OCI-M2 (cell line): ENCODE measurements at regions not wholly inside any gene's neighbourhood (a gene's known extent, or its start where the extent isn't known, plus 50 kb on each side); places are given as distances from the start of the nearest gene placed in this dataset.
A peak's percentile ranks its signal among the peaks of the same experiment; 100 is the strongest.

Experiments
- DNase-seq: peaks from one replicate; lab custom pipeline; 2025; ENCODE audit not compliant: unreplicated experiment; lab: John Stamatoyannopoulos, UW

- DNase-seq: no peak
Observed at GRCh38 chr5:93277051-93277450, 304.0 kb downstream of the NR2F1-AS1 start.

GRCh38 chr5:93275376-93275775, 305.6 kb downstream of the NR2F1-AS1 start:
- DNase-seq: no peak

GRCh38 chr5:93274291-93274690, 306.7 kb downstream of the NR2F1-AS1 start:
- DNase-seq: no peak

- no peak for DNase-seq
Observed at GRCh38 chr5:93273176-93273575, 307.8 kb downstream of the NR2F1-AS1 start.

- no peak for DNase-seq
Observed at GRCh38 chr5:93272108-93272507, 308.9 kb downstream of the NR2F1-AS1 start.

- DNase-seq: no peak
Observed at GRCh38 chr5:93267736-93268135, 313.3 kb downstream of the NR2F1-AS1 start.

GRCh38 chr5:93267276-93267675, 313.7 kb downstream of the NR2F1-AS1 start:
- no peak for DNase-seq

GRCh38 chr5:93257616-93258015, 323.4 kb downstream of the NR2F1-AS1 start:
- DNase-seq: no peak

GRCh38 chr5:93255796-93256195, 325.2 kb downstream of the NR2F1-AS1 start:
- no peak for DNase-seq

GRCh38 chr5:93252165-93252564, 328.9 kb downstream of the NR2F1-AS1 start:
- DNase-seq: no peak

- no peak for DNase-seq
Observed at GRCh38 chr5:93251347-93251746, 329.7 kb downstream of the NR2F1-AS1 start.

- no peak for DNase-seq
Observed at GRCh38 chr5:93250424-93250823, 330.6 kb downstream of the NR2F1-AS1 start.

- no peak for DNase-seq
Observed at GRCh38 chr5:93249651-93250289, 331.2 kb downstream of the NR2F1-AS1 start.

- peak; percentile 23 for DNase-seq
Observed at GRCh38 chr5:93247105-93247504, 333.9 kb downstream of the NR2F1-AS1 start.

GRCh38 chr5:93246090-93246855, 334.7 kb downstream of the NR2F1-AS1 start:
- DNase-seq: no peak

- no peak for DNase-seq
Observed at GRCh38 chr5:93245226-93245625, 335.8 kb downstream of the NR2F1-AS1 start.

- no peak for DNase-seq
Observed at GRCh38 chr5:93243481-93243880, 337.5 kb downstream of the NR2F1-AS1 start.

GRCh38 chr5:93240228-93240834, 340.7 kb downstream of the NR2F1-AS1 start:
- DNase-seq: no peak

- no peak for DNase-seq
Observed at GRCh38 chr5:93236807-93237421, 344.1 kb downstream of the NR2F1-AS1 start.

- DNase-seq: no peak
Observed at GRCh38 chr5:93235761-93236160, 345.3 kb downstream of the NR2F1-AS1 start.

- no peak for DNase-seq
Observed at GRCh38 chr5:93226202-93226735, 354.8 kb downstream of the NR2F1-AS1 start.
